GM23338 (cell line): ENCODE measurements at regions not wholly inside any gene's neighbourhood (a gene's known extent, or its start where the extent isn't known, plus 50 kb on each side); places are given as distances from the start of the nearest gene placed in this dataset.

Source experiments
- CTCF ChIP-seq, 2 experiments: fragments of 200-600 bp in 1 of 2; sonication (generic) in 1 of 2; conservative IDR thresholded peaks; 2 replicates each; pipeline versions ENCODE4 v1.5.1 to v1.6.1; 2016 to 2017; ENCODE audit warnings: antibody characterized with exemption in 2 of 2, low read depth in 2 of 2, mild to moderate bottlenecking in 2 of 2, moderate library complexity in 1 of 2
- EZH2 ChIP-seq: fragments of 200-600 bp; sonication (generic); IDR thresholded peaks from one replicate; pipeline ENCODE4 v1.8.0; 2017; ENCODE audit warnings: antibody characterized with exemption, mild to moderate bottlenecking, low read depth; ENCODE audit not compliant: unreplicated experiment
- POLR2AphosphoS5 ChIP-seq: IDR thresholded peaks from 2 replicates; pipeline ENCODE4 v1.6.1; 2016; ENCODE audit warnings: antibody characterized with exemption, low read depth

- TF ChIP-seq CTCF (conservative IDR thresholded peaks at IDR 0.05; ENCODE audit: low read depth in 2 of 2) (no peak), EZH2 (no peak), POLR2AphosphoS5 (no peak)
These were observed 207.8 kb downstream of the DRD1 start for GRCh38 chr5:175236176-175236575.
